ENCODE measurements at regions not wholly inside any gene's neighbourhood (a gene's known extent, or its start where the extent isn't known, plus 50 kb on each side); places are given as distances from the start of the nearest gene placed in this dataset.

DNA sequence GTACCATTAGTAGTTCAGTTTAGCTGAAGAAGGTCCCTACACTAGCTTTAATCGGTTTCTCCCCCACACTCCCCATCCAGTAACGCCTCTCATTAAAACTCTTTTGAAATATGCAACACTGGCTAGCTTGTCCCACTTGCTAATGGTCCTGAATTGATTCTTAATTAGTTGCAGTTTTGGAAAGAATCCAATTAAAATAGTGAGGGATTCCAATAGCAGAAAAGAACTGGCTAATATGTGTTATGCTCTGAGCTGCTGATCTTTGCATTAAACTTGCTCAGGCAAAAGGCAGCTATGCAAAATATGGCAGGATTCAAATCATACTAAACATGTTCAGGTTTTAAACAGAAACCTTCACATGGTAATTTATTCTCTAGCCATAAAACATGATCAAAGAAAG lies 252.5 kb upstream of the HNRNPA3 start:
- Histone ChIP-seq H3K4me1 (ENCODE audit: insufficient read depth, low read length) (no peaks in the 10 kb centered on the region), H3K27me3 (ENCODE audit: control insufficient read depth in 1 of 2, insufficient read depth in 2 of 2, low read length in 2 of 2) (peaks cover under 1 to 10% of the 10 kb centered on the region in 2 experiments; a peak in 3 of 5 replicates), H4K20me1 (ENCODE audit: insufficient read depth, low read length) (no peaks in the 10 kb centered on the region), H3K9me3 (ENCODE audit: low read length) (no peaks in the 10 kb centered on the region), H3K4me3 (replicated peaks in 1 of 3; ENCODE audit: insufficient read depth in 1 of 3, low read depth in 2 of 3, low read length in 3 of 3) (no peak overlapping the region), H2AFZ (ENCODE audit: low read length) (no peak overlapping the region), H3K79me2 (ENCODE audit: insufficient read depth, low read length) (no peaks in the 10 kb centered on the region), H3K9ac (ENCODE audit: insufficient read depth, low read depth, low read length) (no peak overlapping the region), H3K4me2 (ENCODE audit: low read depth, low read length) (no peak overlapping the region), H3K36me3 (replicated peaks in 1 of 2; ENCODE audit: control insufficient read depth in 1 of 2, insufficient read depth in 2 of 2, low read length in 2 of 2) (no peaks in the 10 kb centered on the region), H3K27ac (ENCODE audit: extremely low read length, insufficient read depth, low read length) (no peak overlapping the region)
- CTCF ChIA-PET (ENCODE audit: low intra/inter-chr PET ratio, low total read pairs) = no interaction called here
- intact Hi-C loops (cut with micrococcal nuclease; ENCODE audit: unreplicated experiment) = no loop called here
- in situ Hi-C loops (cut with HindIII; ENCODE audit: extremely low pct_ligation_motif_present, low pct_unique_long_range_greater_than_20kb) = no loop called here
- DNase-seq (ENCODE audit: low spot score) (no peak), FAIRE-seq (no peak), ATAC-seq (no peak)
- WGBS (ENCODE audit: low lambda C conversion rate) = 3% methylated on average over 2 of the region's 2 CpGs
- TF ChIP-seq, protein P1, sequence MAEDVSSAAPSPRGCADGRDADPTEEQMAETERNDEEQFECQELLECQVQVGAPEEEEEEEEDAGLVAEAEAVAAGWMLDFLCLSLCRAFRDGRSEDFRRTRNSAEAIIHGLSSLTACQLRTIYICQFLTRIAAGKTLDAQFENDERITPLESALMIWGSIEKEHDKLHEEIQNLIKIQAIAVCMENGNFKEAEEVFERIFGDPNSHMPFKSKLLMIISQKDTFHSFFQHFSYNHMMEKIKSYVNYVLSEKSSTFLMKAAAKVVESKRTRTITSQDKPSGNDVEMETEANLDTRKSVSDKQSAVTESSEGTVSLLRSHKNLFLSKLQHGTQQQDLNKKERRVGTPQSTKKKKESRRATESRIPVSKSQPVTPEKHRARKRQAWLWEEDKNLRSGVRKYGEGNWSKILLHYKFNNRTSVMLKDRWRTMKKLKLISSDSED (CRISPR knock-in tag; IDR thresholded peaks at IDR 0.05) = no peak
- TF ChIP-seq, protein P2, sequence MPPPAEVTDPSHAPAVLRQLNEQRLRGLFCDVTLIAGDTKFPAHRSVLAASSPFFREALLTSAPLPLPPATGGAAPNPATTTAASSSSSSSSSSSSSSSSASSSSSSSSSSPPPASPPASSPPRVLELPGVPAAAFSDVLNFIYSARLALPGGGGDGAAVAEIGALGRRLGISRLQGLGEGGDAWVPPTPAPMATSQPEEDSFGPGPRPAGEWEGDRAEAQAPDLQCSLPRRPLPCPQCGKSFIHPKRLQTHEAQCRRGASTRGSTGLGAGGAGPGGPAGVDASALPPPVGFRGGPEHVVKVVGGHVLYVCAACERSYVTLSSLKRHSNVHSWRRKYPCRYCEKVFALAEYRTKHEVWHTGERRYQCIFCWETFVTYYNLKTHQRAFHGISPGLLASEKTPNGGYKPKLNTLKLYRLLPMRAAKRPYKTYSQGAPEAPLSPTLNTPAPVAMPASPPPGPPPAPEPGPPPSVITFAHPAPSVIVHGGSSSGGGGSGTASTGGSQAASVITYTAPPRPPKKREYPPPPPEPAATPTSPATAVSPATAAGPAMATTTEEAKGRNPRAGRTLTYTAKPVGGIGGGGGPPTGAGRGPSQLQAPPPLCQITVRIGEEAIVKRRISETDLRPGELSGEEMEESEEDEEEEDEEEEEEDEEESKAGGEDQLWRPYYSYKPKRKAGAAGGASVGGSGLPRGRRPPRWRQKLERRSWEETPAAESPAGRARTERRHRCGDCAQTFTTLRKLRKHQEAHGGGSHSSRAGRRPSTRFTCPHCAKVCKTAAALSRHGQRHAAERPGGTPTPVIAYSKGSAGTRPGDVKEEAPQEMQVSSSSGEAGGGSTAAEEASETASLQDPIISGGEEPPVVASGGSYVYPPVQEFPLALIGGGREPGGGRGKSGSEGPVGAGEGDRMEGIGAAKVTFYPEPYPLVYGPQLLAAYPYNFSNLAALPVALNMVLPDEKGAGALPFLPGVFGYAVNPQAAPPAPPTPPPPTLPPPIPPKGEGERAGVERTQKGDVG (CRISPR knock-in tag; IDR thresholded peaks at IDR 0.05; ENCODE audit: borderline replicate concordance) = no peak
- no peak for TF ChIP-seq SOX13 (IDR thresholded peaks at IDR 0.05)
- TF ChIP-seq SOX13 (CRISPR knock-in tag; conservative IDR thresholded peaks at IDR 0.05 in 1 of 2, IDR thresholded peaks at IDR 0.05 in 1 of 2) = no peak
- TF ChIP-seq BORCS8-MEF2B (CRISPR knock-in tag; IDR thresholded peaks at IDR 0.05) = no peak
- BruUV-seq (replicated peaks) = no TSS peak
- POLR2A ChIA-PET = no interaction called here

All from HepG2 (cell line).